NCI-H1417 (cell line): ENCODE measurements at regions not wholly inside any gene's neighbourhood (a gene's known extent, or its start where the extent isn't known, plus 50 kb on each side); places are given as distances from the start of the nearest gene placed in this dataset.

Source experiments
- DNase-seq, 3 experiments: peaks; one replicate each; lab custom pipeline; 2025; lab: John Stamatoyannopoulos, UW

GRCh38 chr16:16790597-16790996 is 411.7 kb downstream of the NPIPA7 start:
- DNase-seq = no peak

GRCh38 chr16:16791051-16791450 is 412.1 kb downstream of the NPIPA7 start:
- no peak for DNase-seq

GRCh38 chr16:16797239-16797638 is 418.3 kb downstream of the NPIPA7 start:
- no peak for DNase-seq

- no peak for DNase-seq
Observed at GRCh38 chr16:16798504-16798903, 419.6 kb downstream of the NPIPA7 start.

- no peak for DNase-seq
Observed at GRCh38 chr16:16805809-16806208, 426.9 kb downstream of the NPIPA7 start.

GRCh38 chr16:16815641-16816040 is 436.7 kb downstream of the NPIPA7 start:
- DNase-seq = no peak

GRCh38 chr16:16817196-16817595 is 438.3 kb downstream of the NPIPA7 start:
- no peak for DNase-seq

GRCh38 chr16:16821261-16821660 is 442.3 kb downstream of the NPIPA7 start:
- no peak for DNase-seq

- DNase-seq = peak in 1 of 3 experiments; percentile 52
Observed at GRCh38 chr16:16828913-16829398, 450.0 kb downstream of the NPIPA7 start.

- DNase-seq = no peak
Observed at GRCh38 chr16:16830401-16830800, 451.5 kb downstream of the NPIPA7 start.

GRCh38 chr16:16830973-16831372 is 452.0 kb downstream of the NPIPA7 start:
- DNase-seq = no peak

- DNase-seq = no peak
Observed at GRCh38 chr16:16833165-16833564, 454.2 kb downstream of the NPIPA7 start.

GRCh38 chr16:16850274-16850673 is 471.3 kb downstream of the NPIPA7 start:
- no peak for DNase-seq

- no peak for DNase-seq
Observed at GRCh38 chr16:16857012-16857411, 478.1 kb downstream of the NPIPA7 start.

- DNase-seq = peak; percentile 12 to 72 (median 30)
Observed at GRCh38 chr16:16857603-16858283, 478.8 kb downstream of the NPIPA7 start.

GRCh38 chr16:16861546-16861945 is 482.6 kb downstream of the NPIPA7 start:
- DNase-seq = peak; percentile 37 to 78 (median 58)

- DNase-seq = no peak
Observed at GRCh38 chr16:16863672-16864071, 484.7 kb downstream of the NPIPA7 start.

- no peak for DNase-seq
Observed at GRCh38 chr16:16864536-16864935, 485.6 kb downstream of the NPIPA7 start.

- DNase-seq = no peak
Observed at GRCh38 chr16:16865374-16865773, 486.4 kb downstream of the NPIPA7 start.

- DNase-seq = peak in 2 of 3 experiments; percentile 6 to 25
Observed at GRCh38 chr16:16867973-16868372, 489.0 kb downstream of the NPIPA7 start.

GRCh38 chr16:16868727-16869126 is 489.8 kb downstream of the NPIPA7 start:
- no peak for DNase-seq

- DNase-seq = no peak
Observed at GRCh38 chr16:16869746-16870145, 490.8 kb downstream of the NPIPA7 start.

- DNase-seq = no peak
Observed at GRCh38 chr16:16871196-16871595, 492.3 kb downstream of the NPIPA7 start.

GRCh38 chr16:16877061-16877460 is 498.1 kb downstream of the NPIPA7 start:
- no peak for DNase-seq
